IPS-15b (cell line): ENCODE measurements at regions not wholly inside any gene's neighbourhood (a gene's known extent, or its start where the extent isn't known, plus 50 kb on each side); places are given as distances from the start of the nearest gene placed in this dataset.
A peak's percentile ranks its signal among the peaks of the same experiment; 100 is the strongest.
"Not testable (repeated sequence)": the region's sequence is repeated elsewhere in the genome, so short reads cannot be mapped to it uniquely, and the experiment has no call there.

Experiments
- H3K27me3 ChIP-seq: one replicate; pipeline ENCODE4 v1.6.1; 2013; ENCODE audit warnings: low read length; ENCODE audit not compliant: control insufficient read depth, insufficient read depth
- H3K36me3 ChIP-seq: one replicate; pipeline ENCODE4 v1.6.1; 2013; ENCODE audit warnings: low read length; ENCODE audit not compliant: control insufficient read depth, insufficient read depth
- H3K4me1 ChIP-seq: one replicate; pipeline ENCODE4 v1.6.1; 2013; ENCODE audit warnings: mild to moderate bottlenecking, low read length; ENCODE audit not compliant: control insufficient read depth, insufficient read depth
- H3K4me3 ChIP-seq: one replicate; pipeline ENCODE4 v1.5.1; 2013; ENCODE audit warnings: low read depth, low read length
- H3K9ac ChIP-seq: one replicate; pipeline ENCODE4 v1.6.1; 2013; ENCODE audit warnings: low read depth, mild to moderate bottlenecking, low read length
- H3K9me3 ChIP-seq: one replicate; pipeline ENCODE4 v1.6.1; 2013; ENCODE audit warnings: mild to moderate bottlenecking, low read length; ENCODE audit not compliant: control insufficient read depth, insufficient read depth

GRCh38 chr9:102225841-102226441 lies 487.5 kb upstream of the GRIN3A start:
- Histone ChIP-seq H3K4me3 (no peak overlapping the region), H3K36me3 (no peaks in the 10 kb centered on the region), H3K4me1 (peaks cover 3% of the 10 kb centered on the region), H3K27me3 (no peaks in the 10 kb centered on the region), H3K9me3 (no peaks in the 10 kb centered on the region), H3K9ac (no peak overlapping the region)

- H3K9ac ChIP-seq: peak overlapping the region; percentile 38
Observed at GRCh38 chr9:102223320-102224136, 485.1 kb upstream of the GRIN3A start.

GRCh38 chr9:102209176-102209575 lies 470.7 kb upstream of the GRIN3A start:
- no peaks in the 10 kb centered on the region for H3K27me3 ChIP-seq
- H3K4me3 ChIP-seq: no peak overlapping the region
- H3K9me3 ChIP-seq: no peaks in the 10 kb centered on the region
- no peaks in the 10 kb centered on the region for H3K36me3 ChIP-seq
- no peaks in the 10 kb centered on the region for H3K4me1 ChIP-seq
- no peak overlapping the region for H3K9ac ChIP-seq

More at GRCh38 chr9:102223320-102224136, 485.1 kb upstream of the GRIN3A start:
- H3K36me3 ChIP-seq, H3K4me1 ChIP-seq, H3K9me3 ChIP-seq, H3K27me3 ChIP-seq: not testable (repeated sequence)
- H3K4me3 ChIP-seq: peak overlapping the region; percentile 60

GRCh38 chr9:102206432-102206831 lies 468.0 kb upstream of the GRIN3A start:
- no peak overlapping the region for H3K4me3 ChIP-seq
- no peaks in the 10 kb centered on the region for H3K4me1 ChIP-seq
- no peak overlapping the region for H3K9ac ChIP-seq
- H3K9me3 ChIP-seq: no peaks in the 10 kb centered on the region
- no peaks in the 10 kb centered on the region for H3K27me3 ChIP-seq
- no peaks in the 10 kb centered on the region for H3K36me3 ChIP-seq

DNA sequence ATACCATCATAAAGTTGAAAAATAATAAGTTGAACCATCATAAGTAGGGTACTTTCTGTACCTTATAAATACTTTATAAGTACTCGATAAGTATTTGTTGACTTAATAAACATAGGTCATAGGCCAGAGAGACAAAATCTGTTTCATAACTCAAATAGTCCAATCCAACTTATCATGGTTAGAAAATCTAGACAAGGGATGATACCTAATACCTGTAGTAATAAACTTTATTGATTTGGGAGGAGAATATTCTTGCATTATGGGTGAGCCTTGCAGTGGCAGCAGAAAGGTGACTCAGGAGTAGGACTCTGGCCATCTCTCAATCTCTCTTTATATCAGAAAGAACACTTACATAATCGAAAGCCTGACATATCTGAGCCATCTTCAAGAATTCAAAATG lies 466.8 kb upstream of the GRIN3A start:
- no peak overlapping the region for H3K4me3 ChIP-seq
- H3K9ac ChIP-seq: no peak overlapping the region
- H3K27me3 ChIP-seq: no peaks in the 10 kb centered on the region
- no peaks in the 10 kb centered on the region for H3K9me3 ChIP-seq
- H3K36me3 ChIP-seq: no peaks in the 10 kb centered on the region
- H3K4me1 ChIP-seq: no peaks in the 10 kb centered on the region

DNA sequence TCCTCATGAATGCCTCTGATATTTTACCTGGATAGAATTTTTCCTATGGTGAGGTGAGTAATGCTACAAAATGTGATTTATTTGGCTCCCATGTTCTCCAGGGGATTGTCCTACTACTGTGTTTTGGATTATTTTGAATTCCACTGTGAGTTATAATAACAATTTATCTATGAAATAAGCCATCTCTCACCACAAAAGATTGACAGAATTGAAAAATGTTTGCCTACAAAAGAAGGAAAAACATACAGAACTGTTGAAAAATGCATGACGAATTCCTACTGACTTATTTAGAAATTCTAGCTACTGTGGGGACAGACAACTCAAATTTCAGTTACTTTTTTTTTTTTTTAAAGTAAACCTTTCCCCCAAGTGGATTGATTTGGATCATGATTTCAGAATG lies 463.7 kb upstream of the GRIN3A start:
- Histone ChIP-seq H3K9ac (no peak overlapping the region), H3K9me3 (no peaks in the 10 kb centered on the region), H3K27me3 (no peaks in the 10 kb centered on the region), H3K4me3 (no peak overlapping the region), H3K4me1 (no peaks in the 10 kb centered on the region), H3K36me3 (no peaks in the 10 kb centered on the region)

- Histone ChIP-seq H3K9me3 (no peaks in the 10 kb centered on the region), H3K4me1 (no peaks in the 10 kb centered on the region), H3K27me3 (no peaks in the 10 kb centered on the region), H3K9ac (no peak overlapping the region), H3K36me3 (no peaks in the 10 kb centered on the region), H3K4me3 (no peak overlapping the region)
Observed at GRCh38 chr9:102185962-102186361, 447.5 kb upstream of the GRIN3A start.

DNA sequence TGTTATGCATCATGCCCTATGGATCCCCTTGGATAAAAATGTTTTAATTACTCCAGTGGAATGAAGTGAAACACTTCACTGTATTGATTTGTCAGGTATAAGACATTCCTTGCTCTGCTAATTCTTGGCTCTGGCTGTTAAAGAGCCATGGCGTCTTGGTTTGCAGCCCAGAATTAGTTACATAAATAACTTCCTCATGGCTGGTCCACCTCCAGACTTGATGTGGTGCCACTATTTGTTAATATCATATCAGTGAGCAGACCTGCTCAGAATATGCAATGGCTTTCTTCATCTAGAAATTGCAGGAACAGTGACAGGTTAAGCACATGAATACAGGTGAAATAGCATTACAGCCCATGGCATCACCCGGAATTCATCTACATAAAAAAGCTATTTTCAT lies 446.9 kb upstream of the GRIN3A start:
- H3K36me3 ChIP-seq: no peaks in the 10 kb centered on the region
- no peaks in the 10 kb centered on the region for H3K4me1 ChIP-seq
- no peaks in the 10 kb centered on the region for H3K27me3 ChIP-seq
- no peak overlapping the region for H3K4me3 ChIP-seq
- H3K9me3 ChIP-seq: no peaks in the 10 kb centered on the region
- H3K9ac ChIP-seq: no peak overlapping the region

- Histone ChIP-seq H3K4me3 (no peak overlapping the region), H3K9me3 (peaks cover 3% of the 10 kb centered on the region), H3K4me1 (no peaks in the 10 kb centered on the region), H3K9ac (no peak overlapping the region), H3K27me3 (no peaks in the 10 kb centered on the region), H3K36me3 (no peaks in the 10 kb centered on the region)
Observed at GRCh38 chr9:102178811-102179210, 440.4 kb upstream of the GRIN3A start.

GRCh38 chr9:102174202-102174601 lies 435.8 kb upstream of the GRIN3A start:
- H3K4me1 ChIP-seq, H3K9me3 ChIP-seq, H3K4me3 ChIP-seq, H3K27me3 ChIP-seq, H3K9ac ChIP-seq, H3K36me3 ChIP-seq: not testable (repeated sequence)

- Histone ChIP-seq H3K9me3 (no peaks in the 10 kb centered on the region), H3K4me3 (no peak overlapping the region), H3K36me3 (no peaks in the 10 kb centered on the region), H3K4me1 (no peaks in the 10 kb centered on the region), H3K9ac (no peak overlapping the region), H3K27me3 (no peaks in the 10 kb centered on the region)
Observed at GRCh38 chr9:102164247-102164646, 425.8 kb upstream of the GRIN3A start.

- peak overlapping the region; percentile 18 for H3K4me3 ChIP-seq
- H3K27me3 ChIP-seq, H3K36me3 ChIP-seq: not testable (repeated sequence)
Observed at GRCh38 chr9:102153081-102153480, 414.6 kb upstream of the GRIN3A start.

More at GRCh38 chr9:102153081-102153480, 414.6 kb upstream of the GRIN3A start:
- not testable (repeated sequence) for H3K9ac ChIP-seq, H3K4me1 ChIP-seq, H3K9me3 ChIP-seq
